M059J (cell line): ENCODE measurements at regions not wholly inside any gene's neighbourhood (a gene's known extent, or its start where the extent isn't known, plus 50 kb on each side); places are given as distances from the start of the nearest gene placed in this dataset.

Experiments used
- DNase-seq: peaks from one replicate; pipeline ENCODE4 v3.0.0-alpha.2; 2012; ENCODE audit warnings: low read depth

DNA sequence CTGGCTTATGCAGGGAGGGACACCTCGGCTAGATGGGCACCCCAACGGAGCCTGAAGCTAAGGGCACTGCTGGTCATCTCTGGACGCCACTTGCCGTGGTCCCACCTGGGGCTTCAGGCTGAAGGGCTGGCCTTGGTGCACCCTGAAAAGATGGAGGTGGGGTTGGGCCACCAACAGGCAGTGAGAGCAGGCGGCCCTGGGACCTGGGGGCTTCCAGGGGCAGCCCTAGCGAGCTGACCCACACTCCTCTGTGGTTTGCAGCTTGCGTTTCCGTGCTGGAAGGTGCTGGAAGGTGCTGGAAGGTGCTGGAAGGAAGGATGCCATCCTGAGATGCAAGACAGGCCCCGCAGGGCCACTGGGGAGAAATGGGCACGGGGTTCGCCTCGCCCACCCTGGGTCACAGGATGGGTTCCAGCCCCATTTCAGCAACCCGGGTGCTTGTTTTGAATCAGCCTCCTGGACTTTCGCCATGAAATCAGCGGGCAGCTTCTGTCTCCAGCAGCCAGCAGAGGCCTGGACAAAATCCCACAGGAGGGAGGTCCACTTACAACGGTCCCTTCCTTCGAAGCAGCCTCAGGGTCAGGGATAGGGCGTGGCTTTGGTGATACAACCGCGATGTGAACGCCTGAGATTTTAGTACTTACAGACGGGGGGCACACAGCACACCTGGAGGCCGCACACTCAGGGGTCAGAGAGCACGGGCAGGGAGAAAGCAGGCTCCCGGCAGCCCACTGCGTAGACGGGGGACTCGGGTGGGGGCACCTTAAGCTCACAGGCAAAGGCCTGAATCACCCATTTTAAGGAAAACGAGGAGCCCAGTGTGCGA, 303.1 kb upstream of the IRX4 start:
- DNase-seq = no peak

DNA sequence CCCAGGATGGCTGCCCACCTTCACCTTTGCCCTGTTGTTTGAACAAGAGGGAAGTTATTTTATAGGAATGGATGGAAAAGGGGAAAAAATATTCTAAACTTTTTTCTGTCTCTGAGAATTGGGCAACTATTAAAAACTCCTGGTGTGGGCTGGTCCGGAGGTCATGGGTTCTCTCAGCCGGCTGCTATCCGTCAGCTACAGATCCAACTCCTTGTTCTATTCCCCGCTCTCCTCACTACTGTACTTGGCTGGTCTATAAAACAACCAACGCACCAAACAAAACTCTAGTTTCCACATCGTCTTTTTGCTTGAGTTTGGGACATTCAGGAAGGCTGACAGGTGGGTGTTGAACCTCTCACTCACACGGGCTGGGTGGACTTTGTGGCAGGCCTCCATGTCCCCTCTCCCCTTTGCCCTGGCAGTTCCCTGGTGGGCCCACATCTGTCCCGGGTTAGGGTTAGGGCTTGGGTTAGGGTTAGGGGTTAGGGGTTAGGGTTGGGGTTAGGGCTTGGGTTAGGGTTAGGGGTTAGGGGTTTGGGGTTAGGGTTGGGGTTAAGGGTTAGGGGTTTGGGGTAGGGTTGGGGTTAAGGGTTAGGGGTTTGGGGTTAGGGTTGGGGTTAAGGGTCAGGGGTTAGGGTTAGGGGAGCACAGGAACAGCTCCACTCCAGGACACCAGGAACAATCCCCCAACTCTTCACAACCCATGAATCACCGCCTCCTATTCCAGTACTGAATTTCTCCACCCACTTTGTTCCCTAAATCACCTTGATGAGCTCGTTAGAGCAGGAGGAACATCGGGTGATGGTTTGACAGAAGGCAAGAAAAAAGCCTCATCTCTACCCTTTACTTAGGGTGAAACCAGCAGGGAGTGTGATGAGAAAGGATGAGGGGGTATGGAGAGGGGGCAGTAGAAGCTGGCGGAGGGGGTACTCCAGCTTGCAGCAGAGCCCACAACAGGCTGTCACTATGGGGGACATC, 302.1 kb upstream of the IRX4 start:
- DNase-seq = no peak

DNA sequence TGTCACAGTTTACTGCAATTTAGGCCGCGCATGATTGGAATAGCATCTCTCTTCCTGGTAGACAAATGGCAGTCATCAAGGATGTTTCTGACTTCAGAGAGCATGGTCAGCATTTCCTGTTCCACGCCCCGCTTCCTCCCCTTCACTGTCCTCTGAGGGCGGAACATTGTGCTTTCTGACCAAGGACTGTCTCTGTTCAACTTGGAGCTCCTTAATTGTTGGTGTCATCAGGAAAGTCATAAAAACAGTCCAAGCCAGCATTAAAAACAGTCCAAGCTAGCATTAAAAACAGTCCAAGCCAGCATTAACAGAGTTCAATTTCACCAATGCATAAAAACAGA, 301.3 kb upstream of the IRX4 start:
- DNase-seq = no peak

DNA sequence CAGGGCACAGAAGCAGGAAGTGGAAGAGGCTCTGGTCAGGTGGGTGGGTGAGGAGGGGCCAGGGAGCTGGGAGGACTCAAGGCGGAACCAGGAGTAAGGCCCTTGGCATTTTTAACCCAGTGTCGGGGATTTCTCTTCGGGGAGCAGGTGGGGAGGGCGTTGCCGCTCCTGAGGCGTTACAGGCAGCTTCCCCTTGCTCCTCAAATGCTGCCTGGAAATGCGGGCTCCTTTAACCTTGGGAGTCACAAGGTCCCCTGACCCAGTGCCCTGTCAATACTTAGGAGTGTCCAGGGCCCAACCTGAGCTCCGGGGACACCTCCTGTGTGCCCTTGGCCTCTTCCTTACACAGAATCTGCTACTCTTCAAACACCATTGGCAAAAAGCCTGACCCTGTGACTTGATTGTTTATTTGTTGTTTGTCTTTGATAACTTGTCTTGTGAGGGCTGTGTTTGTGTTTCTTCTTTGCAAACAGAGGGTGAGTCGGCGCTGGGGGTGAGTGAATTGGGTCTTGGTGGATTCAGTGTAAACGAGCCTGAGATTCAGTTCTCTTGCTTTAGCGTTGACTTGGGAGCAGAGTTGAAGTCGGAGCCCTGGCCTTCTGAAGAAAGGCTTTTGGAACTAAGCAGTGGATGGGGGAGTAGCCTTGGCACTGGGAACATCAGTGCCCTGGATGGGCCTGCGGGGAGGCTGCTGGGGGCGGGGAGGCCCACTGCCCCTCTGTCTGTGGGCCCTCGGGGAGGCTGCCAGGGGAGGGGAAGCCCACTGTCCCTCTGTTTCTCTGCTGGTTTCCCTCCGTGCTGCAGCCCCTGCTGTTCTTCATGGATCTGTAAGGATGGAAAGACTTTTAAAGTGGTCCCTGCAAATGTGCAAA, 300.7 kb upstream of the IRX4 start:
- no peak for DNase-seq

DNA sequence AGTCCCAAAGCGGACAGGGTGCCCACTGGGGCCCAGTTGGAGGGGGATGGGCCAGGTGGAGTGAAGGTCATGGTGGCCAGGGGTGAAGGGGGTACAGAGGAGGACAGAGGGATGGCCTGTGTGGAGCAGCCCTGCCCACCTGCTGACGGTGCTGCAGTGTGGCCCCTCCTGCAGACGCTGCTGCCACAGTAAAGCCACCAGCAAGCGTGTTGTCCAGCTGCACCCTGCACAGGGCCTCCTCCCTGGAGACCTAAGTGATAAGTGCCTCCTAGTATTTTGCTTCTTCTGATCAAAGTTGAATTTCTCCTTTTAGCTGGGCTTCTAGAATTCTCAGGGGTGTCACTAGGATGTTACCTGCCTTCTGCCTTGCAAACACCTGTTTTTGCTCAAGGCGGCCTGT, 299.3 kb upstream of the IRX4 start:
- no peak for DNase-seq

DNA sequence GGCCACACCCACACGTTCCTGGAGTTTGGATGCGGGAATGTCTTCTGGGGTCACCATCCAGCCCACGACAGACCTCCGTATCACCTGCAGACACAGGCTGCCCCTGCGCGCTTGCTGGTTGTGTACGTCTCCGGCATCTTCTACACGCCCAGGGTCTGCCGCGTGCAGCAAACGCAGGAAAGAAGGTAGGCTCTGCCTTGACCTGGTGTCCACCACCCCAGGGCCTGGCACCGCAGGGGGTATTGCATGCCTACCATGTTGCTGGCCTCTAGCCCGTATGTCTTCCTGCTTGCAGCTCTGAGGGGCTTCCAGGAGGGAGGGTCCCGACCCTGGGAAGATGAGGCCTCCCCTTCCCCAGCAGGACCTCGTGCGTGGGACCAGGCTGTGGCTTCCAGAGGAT, 298.8 kb upstream of the IRX4 start:
- no peak for DNase-seq

DNA sequence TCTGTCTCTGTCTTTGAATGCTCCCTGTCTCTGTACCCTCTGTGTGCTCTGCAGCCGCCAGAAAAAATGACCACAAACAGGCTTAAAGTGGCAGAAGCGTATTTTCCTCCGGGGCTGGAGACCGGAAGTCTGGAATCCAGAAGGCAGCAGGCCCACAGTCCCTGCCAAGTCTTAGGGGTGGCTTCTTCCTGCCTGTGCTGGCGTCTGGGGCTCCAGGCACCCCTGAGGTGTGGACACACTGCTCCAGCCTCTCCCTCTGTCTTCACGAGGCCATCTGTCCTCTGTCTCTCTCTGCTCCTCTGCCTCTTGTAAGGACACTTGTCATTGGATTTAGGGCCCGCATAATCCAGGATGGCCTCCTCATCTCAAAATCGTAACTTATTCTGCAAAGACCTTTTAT, 298.4 kb upstream of the IRX4 start:
- no peak for DNase-seq

DNA sequence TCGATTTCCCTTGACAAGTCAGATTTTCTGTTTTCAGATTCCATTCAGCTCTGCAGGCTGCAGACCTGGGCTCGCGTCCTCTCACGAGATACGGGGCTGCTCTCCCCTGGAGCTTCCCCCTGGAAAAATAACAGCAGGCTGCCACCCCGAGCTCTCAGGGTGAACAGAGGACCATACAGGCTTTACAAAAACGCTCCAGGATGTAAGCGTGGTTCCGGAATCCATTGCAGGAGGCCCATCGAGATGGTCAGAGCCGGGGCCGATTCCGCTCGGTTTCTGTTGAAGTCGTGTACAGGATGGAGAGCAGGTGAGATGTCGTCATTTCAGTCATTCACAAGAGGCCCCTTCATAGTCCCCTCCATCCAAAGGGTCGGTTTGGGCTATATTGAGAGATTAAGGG, 297.7 kb upstream of the IRX4 start:
- no peak for DNase-seq

DNA sequence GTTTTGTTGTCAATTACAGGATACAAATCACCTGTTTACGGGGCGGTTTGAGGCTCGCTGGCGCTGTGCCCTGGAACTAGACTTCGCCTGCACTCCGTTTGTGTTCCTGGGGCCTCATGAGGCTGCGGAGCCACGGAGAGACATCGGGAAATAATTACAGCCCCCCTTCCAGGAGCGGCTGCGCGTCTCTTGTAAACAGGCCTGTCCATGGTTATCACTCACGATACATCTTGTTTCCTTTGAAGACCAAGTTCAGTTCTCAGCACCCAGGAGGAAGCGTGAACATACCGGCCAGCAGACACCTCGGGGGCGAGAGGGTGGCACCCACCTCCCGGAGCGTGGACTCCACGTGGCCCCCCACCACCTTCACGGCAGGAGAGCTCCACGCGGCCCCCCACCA, 297.1 kb upstream of the IRX4 start:
- DNase-seq = no peak

DNA sequence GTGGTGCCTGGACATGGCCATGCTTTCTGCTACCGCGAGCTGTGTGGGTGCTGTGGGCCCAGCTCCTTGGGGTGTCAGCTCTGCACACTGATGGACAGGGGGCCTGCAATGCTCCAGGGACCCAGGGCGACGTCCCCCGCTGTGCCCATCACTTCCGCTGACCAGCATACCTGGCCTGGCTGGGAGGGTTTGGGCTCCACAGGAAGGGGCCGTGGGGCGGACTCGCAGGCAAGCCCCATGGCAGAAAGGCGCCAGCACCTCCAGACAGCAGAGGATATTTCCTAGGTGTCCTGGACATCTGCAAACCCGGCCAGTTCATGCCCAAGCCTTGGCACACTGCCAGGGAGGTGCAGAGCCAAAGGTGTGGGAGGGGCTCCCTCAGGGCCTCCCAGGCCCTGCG, 295.8 kb upstream of the IRX4 start:
- no peak for DNase-seq

DNA sequence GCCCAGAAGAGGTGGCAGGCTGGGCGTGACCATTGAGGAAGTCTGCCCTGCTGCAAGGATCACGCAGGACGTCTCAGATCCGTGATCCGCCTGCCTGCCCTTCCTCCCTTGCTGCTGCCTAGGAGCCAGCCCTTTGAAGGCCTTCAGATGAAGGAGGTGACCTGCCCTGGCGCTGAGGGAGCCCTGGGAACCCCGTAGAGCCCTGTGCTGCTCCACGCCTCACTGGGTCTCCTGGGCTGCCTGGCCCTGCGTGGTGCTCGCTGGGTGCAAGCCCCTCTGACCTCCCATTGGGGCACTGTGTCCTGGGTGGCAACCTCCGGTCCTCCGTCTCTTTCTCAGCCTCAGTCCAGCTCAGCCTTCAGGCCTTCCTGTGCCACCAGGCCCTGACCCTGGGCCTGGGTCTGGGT, 295.3 kb upstream of the IRX4 start:
- DNase-seq = no peak

DNA sequence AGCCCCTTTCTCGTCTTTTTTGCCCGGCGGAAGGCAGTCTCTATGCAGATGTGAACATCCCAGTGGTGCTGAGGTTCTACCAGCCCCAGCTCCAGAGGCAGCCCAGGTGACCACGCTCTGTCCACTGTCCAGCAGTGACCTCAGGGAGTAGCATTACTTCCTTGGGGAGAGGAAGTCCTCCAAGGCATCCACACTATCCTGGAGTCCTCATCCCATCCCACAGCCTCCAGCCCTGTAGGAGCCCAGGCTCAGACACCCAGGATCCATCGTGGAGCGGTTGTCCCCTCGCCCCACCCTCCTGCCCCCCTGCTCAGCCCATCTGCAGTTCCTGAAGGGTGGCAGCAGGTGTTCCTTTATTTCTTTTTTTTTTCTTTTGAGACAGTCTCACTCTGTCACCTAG, 294.5 kb upstream of the IRX4 start:
- no peak for DNase-seq

DNA sequence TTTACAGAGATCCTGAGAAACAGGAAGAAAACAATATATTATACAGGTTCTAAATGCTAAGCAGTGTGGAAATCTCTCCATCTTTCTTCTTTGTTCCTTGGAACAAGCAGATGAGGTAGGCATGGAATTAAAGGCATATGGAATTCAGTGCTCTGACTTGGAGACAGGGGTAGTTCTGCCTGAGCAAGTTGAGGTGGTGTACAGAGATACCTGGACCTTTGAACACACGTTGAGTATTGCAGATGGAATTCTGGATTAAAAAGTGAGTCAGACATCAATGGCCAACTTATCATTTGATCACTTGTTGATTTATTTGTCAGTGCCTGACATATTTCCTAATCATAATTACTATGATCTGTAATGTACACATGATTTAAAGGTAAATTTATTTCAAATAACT, 293.9 kb upstream of the IRX4 start:
- no peak for DNase-seq

DNA sequence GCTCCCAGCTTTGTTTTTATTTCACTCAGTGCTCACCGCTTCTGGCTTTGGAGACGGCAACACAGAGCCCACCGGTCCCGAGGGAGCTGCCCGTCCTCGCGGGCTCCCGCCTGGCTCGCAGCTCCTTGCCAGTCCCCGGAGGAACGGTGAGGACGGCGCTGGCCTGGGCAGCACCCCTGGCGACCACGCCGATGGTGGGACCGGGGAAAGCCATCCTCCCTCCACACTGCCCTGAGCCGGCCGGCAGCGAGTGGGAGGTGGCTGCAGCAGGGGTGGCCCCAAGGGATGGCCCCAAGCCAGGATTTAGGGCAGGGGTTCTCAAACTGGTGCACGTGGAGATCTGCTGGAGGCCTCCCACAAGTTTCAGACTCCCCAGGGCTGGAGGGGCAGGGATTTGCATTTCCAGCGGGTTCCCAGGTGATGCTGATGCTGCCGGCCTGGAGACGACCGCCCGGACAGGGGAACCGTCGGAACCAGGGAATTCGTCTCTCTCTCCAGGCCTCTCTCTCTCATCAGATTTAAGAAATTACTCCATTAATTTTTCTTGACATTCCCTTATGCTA, 293.2 kb upstream of the IRX4 start:
- no peak for DNase-seq

DNA sequence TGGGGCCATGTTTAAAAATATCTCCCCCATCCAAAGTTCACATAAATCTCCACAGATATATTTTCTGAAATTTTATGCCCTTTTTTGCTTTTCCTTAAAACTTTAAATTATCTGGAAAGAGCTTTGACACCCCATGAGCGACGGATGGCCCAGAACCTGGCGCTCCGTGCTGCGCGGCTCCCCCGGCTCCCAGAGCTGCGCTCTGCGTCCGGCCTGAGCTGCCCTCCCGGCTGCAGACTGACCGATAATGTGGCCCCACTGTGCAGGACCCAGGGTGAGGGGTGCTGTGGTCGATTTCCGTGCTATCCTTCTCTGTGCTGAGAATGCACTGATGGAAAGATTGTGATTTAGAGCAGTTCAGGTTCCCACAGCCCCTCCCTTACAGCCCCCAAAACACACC, 292.3 kb upstream of the IRX4 start:
- no peak for DNase-seq

DNA sequence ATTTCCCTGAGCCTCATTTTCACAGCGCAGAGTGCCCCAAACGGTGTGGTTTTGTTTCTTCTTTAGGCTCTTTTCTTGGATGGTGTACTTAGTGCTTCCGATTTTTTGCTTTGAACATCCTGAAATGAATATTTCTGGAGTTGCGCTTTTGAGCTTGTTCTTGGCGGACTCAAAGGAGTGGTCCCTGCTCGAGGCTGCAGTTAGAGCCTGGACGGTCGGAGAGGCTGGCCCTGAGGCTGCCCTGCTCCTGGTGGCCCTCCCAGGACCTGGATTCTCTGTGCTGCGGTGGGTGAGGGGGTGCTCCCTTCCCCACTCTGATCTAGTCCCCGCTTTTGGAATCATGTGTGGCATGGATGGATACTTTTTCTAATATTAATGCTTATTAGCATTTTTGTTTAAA, 291.8 kb upstream of the IRX4 start:
- no peak for DNase-seq

DNA sequence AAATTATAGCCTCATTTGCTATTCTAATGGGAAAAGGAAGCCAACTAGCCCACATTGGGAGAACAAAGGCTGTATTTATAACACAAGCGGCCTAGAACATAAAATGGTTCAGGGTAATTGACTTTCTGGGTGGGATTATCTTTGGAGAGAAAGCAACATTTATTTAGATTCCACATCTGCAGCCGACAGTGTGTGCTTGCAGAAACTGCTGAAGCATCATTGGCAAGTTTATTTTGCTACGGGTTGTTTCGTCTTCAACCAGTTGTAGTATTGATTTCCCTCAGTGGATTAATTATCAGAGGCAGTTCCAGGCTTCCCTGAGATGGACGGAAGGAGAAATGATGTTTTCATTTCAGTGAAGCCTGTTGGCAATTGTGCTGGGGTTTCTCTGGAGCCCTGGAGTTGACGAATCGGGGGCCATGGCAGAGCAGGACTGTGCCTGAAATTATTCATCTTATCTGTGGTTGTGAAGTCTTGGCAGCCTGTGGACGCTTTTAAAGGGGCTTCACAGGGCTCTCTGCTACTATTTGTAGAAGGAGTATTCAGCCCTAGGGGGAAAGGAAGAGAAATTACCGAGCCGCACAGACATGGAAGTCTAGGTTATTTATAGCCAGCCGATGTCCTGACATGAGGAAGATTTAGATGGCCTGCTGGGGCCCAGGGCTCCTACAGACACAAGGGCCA, 290.6 kb upstream of the IRX4 start:
- DNase-seq = no peak

DNA sequence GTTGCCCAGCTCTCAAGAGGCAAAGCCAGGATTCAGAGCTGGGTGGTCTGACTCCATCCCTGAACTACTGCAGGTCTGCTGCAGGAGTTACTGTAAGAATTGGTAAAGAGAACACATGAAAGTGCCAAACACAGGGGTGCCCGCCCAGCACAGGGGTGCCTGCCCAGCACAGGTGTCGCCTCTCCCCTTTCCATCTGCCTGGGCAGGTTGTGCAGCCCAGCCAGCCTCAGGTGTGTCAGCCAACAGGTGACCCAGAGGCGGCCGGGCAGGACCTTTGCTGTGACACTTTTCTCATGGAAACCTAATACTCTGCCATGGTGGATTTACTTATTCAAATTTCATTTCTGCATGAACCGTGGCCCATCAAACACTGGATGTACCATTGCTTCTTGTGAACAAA, 289.7 kb upstream of the IRX4 start:
- DNase-seq = no peak

DNA sequence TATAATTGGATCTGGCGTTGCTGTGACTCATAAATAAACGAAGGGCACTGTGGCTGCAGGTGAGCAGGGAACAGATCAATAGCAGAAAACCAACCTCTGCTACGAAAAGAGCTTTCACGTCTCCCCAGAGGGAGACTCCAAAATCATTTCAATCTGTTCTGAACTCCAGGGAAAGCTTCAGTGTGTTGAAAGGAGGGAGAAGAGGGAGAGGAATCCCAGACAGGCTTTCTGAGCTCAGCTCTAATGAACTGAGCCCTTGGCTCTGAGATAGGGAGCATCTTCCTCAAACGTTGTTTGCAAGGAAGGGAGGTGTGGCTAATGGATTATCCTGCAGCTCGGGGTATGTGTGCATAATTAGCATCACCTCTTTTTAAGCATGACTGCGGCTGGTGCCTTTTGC, 288.0 kb upstream of the IRX4 start:
- no peak for DNase-seq

DNA sequence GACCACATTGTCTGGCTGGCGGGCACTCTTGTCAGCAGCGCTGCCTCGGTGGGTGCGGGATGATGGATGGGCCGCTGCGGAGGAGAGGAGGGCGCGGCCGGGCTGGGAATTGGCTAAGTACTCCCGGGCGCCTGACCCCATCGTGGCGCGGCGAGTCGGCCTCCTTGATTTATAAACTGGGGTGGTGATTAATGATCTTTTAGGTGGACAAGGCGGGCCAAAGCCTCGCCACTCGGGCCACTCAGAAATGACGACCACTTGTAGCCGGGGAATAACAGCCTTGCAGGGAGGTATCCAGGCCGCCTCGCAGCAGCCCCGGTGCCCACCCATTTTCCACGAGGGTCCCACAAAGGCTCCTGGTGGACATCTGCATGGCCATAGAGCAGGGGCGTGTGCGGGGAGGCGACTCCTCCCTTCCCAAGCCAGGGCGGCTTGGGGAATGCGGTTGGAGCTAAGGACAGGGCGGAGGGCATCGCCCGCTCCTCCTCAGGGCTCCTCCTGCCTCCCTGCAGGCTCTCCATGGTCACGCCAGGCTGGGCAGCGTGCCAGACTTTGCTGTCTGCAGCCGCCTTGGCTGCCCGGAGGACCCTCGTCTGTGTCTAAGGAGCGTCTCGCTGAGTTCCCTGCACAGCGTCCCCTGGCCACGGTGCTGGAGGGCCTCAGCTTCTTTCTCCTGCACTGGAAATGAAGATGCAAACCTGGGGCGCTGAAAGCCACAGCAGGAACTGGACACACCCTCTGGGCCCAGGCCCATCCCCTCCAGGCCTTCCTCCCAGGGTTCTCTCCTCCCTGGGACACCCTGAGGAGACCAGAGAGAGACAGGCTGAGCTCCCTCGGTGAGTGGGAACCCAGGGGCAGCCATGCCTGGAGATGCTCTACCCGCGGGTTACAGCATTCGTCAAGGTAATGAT, 287.4 kb upstream of the IRX4 start:
- DNase-seq = no peak
